ENCODE measurements at regions not wholly inside any gene's neighbourhood (a gene's known extent, or its start where the extent isn't known, plus 50 kb on each side); places are given as distances from the start of the nearest gene placed in this dataset.
"Not testable (repeated sequence)": the region's sequence is repeated elsewhere in the genome, so short reads cannot be mapped to it uniquely, and the experiment has no call there.

- not testable (repeated sequence) for DNase-seq (ENCODE audit: low spot score)
Measured at GRCh38 chr4:68720723-68721122, 50.3 kb upstream of the UGT2B15 start.

DNA sequence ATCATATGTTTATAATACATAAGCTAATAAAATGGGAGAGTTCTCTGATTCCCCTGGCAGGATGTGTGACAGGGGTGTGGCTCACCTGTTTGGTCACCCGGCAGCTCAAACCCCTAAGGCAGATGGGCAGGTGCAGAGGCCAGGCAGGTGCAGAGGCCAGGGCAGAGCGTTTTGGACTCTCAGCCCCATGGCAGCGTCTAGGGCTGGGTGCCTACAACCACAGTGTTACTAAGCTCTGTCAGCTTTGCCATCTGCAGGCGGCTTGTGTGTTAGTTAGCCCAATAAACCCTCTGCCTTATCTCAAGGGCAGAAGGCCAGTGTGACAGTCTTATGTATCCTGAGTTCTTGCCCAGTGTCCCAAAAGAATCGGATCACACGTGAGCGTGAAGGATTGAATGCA, 54.0 kb upstream of the UGT2B15 start:
- DNase-seq (ENCODE audit: low spot score), result no peak

- DNase-seq (ENCODE audit: low spot score), result no peak
Measured at GRCh38 chr4:68724922-68725321, 54.5 kb upstream of the UGT2B15 start.

DNA sequence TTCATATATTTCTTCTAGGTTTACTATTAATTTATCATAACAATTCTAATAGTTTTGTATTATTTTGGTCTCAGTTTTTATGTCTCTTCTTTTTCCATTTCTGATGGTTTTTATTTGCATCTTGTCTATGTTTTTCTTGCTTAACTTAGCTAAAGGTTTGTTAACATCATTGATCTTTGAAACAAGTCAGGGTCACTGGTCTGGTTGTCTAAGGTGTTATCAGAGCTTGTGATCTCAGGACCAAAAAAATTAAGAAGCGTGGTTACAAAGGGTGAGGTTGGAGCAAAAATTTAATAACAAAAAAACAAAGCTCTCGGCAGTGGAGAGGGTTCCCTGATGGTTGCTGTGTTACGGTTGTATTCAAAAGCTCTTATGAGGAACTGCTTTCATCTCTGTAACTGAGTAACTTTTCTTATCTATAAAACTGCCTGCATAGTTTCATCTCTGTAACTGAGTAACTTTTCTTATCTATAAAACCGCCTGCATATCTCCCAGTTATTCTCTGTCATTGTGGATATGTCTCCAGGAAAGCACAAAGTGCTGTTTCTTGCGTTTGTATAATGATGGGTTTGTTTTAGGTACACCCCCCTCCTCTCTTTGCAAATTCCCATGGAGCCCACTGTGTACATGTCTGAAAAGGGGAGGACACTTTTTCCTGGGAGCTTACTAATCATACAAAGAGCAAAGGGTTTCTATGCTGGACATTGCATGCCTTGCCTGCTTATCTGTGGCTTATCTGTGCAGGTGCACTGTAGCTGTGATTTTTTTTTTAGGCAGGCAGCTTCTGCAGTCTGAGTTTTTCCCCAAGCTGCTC, 62.4 kb upstream of the UGT2B15 start:
- DNase-seq (ENCODE audit: low spot score), result peak; percentile 35

- no peak for DNase-seq (ENCODE audit: low spot score)
Measured at GRCh38 chr4:68734095-68734494, 63.6 kb upstream of the UGT2B15 start.

DNA sequence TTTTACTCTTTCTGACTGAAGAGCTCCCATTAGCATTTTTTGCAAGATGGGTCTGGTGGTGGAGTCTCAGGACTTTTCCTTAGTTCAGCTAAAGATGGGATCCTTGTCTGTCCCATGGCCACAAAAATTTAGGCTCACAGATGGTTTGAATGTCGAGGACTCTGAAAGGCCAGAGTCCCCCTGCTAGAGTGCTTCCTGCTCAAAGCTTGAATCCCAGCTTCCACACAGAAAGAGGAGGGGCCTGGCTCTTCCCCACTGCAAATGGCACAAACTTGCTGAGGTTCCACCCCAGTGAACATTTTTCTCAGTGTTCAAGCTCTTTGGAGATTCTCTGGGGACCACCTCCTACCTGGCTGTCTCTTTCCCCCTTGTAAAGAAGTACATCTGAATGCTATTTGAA, 64.7 kb upstream of the UGT2B15 start:
- DNase-seq (ENCODE audit: low spot score), result no peak

- DNase-seq (ENCODE audit: low spot score), result no peak
Measured at GRCh38 chr4:68736813-68737212, 66.4 kb upstream of the UGT2B15 start.

- DNase-seq (ENCODE audit: low spot score), result no peak
Measured at GRCh38 chr4:68738036-68738435, 67.6 kb upstream of the UGT2B15 start.

DNA sequence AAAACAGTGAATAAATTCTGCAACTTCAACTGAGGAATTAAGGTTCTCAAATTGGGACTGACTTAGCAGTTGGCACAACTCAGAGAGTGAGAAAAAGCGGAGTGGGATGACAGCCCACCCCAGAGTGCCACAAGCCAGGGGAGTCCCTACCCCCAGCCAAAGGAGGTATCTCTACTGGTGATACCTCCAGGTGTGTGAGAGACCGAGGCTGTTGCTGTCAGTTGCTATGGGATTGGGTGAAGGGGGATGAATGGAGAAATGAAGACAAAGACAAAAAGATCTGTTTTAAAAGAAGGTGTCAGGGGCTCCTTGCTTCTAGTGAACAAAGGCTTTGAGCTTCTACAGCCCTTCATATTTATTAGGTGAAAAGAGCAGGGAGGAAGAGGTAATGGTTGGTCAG, 71.4 kb upstream of the UGT2B10 start:
- DNase-seq (ENCODE audit: low spot score), result no peak

DNA sequence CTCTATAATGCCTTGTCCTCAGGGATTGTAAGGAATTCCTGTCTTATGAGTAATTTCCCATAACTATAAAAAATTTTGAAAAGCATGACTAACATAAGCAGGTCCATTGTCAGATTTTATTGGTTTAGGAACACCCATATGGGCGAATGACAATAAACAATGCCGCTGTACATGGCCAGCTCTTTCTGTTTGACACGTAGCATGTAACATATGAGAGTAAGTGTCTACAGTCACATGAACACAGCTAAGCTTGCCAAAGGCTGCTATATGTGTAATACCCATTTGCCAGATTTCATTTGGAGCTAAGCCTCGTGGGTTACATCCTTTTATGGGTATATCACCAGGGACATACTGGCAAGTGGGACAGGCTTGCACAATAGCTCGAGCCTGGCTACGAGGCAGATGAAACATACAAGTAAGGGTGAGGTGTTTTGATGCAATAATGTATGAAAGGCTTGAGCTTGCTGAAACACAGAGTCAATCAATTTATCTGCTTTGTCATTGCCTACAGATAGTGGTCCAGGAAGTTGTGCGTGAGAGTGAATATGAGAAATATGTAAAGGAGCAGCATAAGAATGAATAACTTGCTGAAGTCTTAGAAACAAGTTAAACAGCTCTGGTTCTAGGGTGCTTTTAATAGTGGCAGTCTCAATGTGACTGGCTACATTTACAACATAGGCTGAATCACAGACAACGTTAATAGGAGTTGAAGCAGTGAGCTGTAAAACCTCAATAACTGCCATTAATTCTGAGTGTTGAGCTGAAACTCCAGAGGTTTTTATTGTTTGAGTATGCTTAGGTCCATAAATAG, 67.4 kb upstream of the UGT2B10 start:
- DNase-seq (ENCODE audit: low spot score), result no peak

DNA sequence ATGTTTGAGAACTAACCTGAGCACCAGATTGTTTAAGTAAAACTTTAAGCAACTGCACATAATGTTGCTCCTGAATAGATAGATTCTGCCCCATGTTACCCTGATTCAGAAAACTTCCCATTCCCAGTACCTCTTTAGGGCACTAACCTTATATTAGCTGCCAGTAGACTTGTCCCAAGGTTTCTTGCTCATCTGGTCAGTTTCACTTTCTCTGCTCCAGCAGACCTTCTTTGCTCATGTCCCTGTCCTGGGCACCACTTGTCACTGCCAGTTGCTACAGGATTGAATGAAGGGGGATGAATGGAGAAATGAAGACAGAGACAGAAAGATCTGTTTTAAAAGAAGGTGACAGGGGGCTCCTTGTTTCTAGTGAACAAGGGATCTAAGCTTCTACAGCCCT, 65.2 kb upstream of the UGT2B10 start:
- DNase-seq (ENCODE audit: low spot score), result no peak

GRCh38 chr4:68751138-68751537, 64.7 kb upstream of the UGT2B10 start:
- no peak for DNase-seq (ENCODE audit: low spot score)

- DNase-seq (ENCODE audit: low spot score), result no peak
Measured at GRCh38 chr4:68765876-68766275, 49.9 kb upstream of the UGT2B10 start.

All from HuH-7 (cell line).